Natural killer cell treated with Interleukin-12 subunit alpha and Interleukin-12 subunit beta and Interleukin-15 and Interleukin-18, amount 100 ng/mL, for 72 hours (primary cell): ENCODE measurements at regions not wholly inside any gene's neighbourhood (a gene's known extent, or its start where the extent isn't known, plus 50 kb on each side); places are given as distances from the start of the nearest gene placed in this dataset.
"Not testable (repeated sequence)": the region's sequence is repeated elsewhere in the genome, so short reads cannot be mapped to it uniquely, and the experiment has no call there.

Source experiments
- ATAC-seq, 2 donors: fragments of 150-1000 bp; cut with Tn5 transposase in 1 of 2; sonication (Bioruptor Pico), chemical (Tn5 transposase) in 1 of 2; 2 replicates each; pipeline ENCODE4 v1.10.0; 2021
- DNase-seq: peaks from one replicate; pipeline ENCODE4 v3.0.0; 2022; ENCODE audit warnings: low spot score
- H3K27ac Mint-ChIP-seq, 2 donors: 1 replicate in 1 of 2; 2 replicates in 1 of 2; pipeline ENCODE4 v1.8.0; 2022; ENCODE audit warnings: mixed read lengths in 2 of 2, mild to moderate bottlenecking in 1 of 2, moderate library complexity in 1 of 2
- H3K27me3 Mint-ChIP-seq, 2 donors: 1 replicate in 1 of 2; 2 replicates in 1 of 2; pipeline ENCODE4 v1.8.0; 2022; ENCODE audit warnings: mixed read lengths in 2 of 2
- H3K36me3 Mint-ChIP-seq: one replicate; pipeline ENCODE4 v1.8.0; 2022; ENCODE audit warnings: mixed read lengths
- H3K4me1 Mint-ChIP-seq, 2 donors: 1 replicate in 1 of 2; 2 replicates in 1 of 2; pipeline ENCODE4 v1.8.0; 2022; ENCODE audit warnings: low read depth in 2 of 2, mixed read lengths in 2 of 2, mild to moderate bottlenecking in 1 of 2
- H3K4me3 Mint-ChIP-seq: one replicate; pipeline ENCODE4 v1.8.0; 2022; ENCODE audit warnings: mixed read lengths
- H3K9me3 Mint-ChIP-seq: 2 replicates; pipeline ENCODE4 v1.8.0; 2022; ENCODE audit warnings: mixed read lengths

DNA sequence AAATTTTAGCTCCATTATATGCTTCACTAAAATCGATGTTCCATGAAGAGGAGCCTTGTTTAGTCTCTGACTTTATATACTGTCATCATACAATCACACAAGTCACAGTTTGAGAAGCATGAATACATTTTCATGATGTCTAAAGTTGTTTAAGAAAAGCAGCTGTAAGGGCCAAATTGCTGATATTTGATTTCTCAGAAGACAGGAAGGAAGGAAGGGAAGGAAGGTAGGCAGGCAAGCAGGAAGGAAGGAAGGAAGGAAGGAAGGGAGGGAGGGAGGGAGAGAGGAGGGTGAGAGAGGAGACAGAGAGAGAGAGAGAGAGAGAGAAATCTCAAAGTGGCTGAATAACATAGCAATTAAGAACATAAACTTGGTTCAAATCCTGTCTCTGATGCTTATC lies 153.7 kb downstream of the RTL9 start:
- peaks cover 0 to 2% of the 10 kb centered on the region in 2 donors for H3K4me1 Mint-ChIP-seq
- H3K4me3 Mint-ChIP-seq: no peak overlapping the region
- no peaks in the 10 kb centered on the region for H3K9me3 Mint-ChIP-seq
- ATAC-seq: no peak
- H3K36me3 Mint-ChIP-seq: no peaks in the 10 kb centered on the region
- H3K27ac Mint-ChIP-seq: no peak overlapping the region
- peaks cover 0 to 12% of the 10 kb centered on the region in 2 donors for H3K27me3 Mint-ChIP-seq
- DNase-seq: no peak

- peaks cover 0 to 2% of the 10 kb centered on the region in 2 donors for H3K4me1 Mint-ChIP-seq
- ATAC-seq: no peak
- H3K27ac Mint-ChIP-seq: no peak overlapping the region
- H3K9me3 Mint-ChIP-seq: no peaks in the 10 kb centered on the region
- H3K27me3 Mint-ChIP-seq: peaks cover 0 to 10% of the 10 kb centered on the region in 2 donors
- H3K36me3 Mint-ChIP-seq: no peaks in the 10 kb centered on the region
- H3K4me3 Mint-ChIP-seq: no peak overlapping the region
- no peak for DNase-seq
Measured at GRCh38 chrX:110514509-110514908, 155.9 kb downstream of the RTL9 start.

- no peak for ATAC-seq
- H3K27ac Mint-ChIP-seq: no peak overlapping the region
- no peaks in the 10 kb centered on the region for H3K36me3 Mint-ChIP-seq
- no peaks in the 10 kb centered on the region for H3K9me3 Mint-ChIP-seq
- peaks cover 0 to 12% of the 10 kb centered on the region in 2 donors for H3K27me3 Mint-ChIP-seq
- DNase-seq: no peak
- H3K4me1 Mint-ChIP-seq: no peaks in the 10 kb centered on the region
- H3K4me3 Mint-ChIP-seq: no peak overlapping the region
Measured at GRCh38 chrX:110519501-110519900, 160.9 kb downstream of the RTL9 start.

DNA sequence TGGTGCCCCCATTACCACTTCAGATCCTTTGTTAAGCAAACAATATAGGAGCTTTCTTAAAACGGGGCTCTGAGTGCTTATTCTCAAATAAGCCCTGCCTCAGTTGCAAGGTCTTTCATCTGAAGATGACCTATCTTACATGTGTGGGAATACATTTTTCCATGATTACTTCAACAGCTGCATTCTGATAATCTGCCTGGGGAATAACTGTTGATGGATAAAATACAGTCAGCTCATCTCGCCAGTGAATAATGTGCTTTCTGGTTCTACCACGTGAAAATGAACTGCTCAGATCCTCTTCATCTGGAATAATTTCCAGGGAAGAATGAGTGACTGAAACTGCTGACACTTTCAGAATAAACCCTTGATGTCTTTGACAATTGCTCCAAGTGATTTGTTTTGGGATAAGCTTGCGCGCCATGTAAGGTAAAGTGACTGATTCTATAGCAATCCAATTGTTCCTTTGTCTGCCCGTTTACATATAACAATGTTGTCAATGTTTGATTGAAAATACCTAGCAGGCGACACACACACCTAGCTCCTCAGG lies 161.3 kb downstream of the RTL9 start:
- H3K4me1 Mint-ChIP-seq: no peaks in the 10 kb centered on the region
- H3K36me3 Mint-ChIP-seq: no peaks in the 10 kb centered on the region

DNA sequence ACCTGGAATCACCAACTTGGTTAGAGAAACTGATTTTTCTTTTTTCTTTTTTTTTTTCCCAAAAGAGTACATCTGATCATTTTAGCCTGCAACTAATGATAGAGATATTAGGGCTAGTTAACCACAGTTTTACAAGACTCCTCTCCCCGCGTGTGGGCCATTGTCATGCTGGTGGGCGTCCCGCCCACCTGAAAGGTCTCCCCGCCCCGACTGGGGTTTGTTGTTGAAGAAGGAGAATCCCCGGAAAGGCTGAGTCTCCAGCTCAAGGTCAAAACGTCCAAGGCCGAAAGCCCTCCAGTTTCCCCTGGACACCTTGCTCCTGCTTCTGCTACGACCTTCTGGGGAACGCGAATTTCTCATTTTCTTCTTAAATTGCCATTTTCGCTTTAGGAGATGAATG lies 162.0 kb downstream of the RTL9 start:
- not testable (repeated sequence) for H3K9me3 Mint-ChIP-seq, DNase-seq, H3K36me3 Mint-ChIP-seq, ATAC-seq, H3K4me1 Mint-ChIP-seq, H3K4me3 Mint-ChIP-seq, H3K27ac Mint-ChIP-seq
- H3K27me3 Mint-ChIP-seq: peaks cover 0 to 12% of the 10 kb centered on the region in 2 donors

More for the DNA sequence above, 161.3 kb downstream of the RTL9 start:
- H3K9me3 Mint-ChIP-seq: no peaks in the 10 kb centered on the region
- DNase-seq: no peak
- H3K4me3 Mint-ChIP-seq: no peak overlapping the region
- peaks cover 0 to 12% of the 10 kb centered on the region in 2 donors for H3K27me3 Mint-ChIP-seq
- no peak overlapping the region for H3K27ac Mint-ChIP-seq
- no peak for ATAC-seq

DNA sequence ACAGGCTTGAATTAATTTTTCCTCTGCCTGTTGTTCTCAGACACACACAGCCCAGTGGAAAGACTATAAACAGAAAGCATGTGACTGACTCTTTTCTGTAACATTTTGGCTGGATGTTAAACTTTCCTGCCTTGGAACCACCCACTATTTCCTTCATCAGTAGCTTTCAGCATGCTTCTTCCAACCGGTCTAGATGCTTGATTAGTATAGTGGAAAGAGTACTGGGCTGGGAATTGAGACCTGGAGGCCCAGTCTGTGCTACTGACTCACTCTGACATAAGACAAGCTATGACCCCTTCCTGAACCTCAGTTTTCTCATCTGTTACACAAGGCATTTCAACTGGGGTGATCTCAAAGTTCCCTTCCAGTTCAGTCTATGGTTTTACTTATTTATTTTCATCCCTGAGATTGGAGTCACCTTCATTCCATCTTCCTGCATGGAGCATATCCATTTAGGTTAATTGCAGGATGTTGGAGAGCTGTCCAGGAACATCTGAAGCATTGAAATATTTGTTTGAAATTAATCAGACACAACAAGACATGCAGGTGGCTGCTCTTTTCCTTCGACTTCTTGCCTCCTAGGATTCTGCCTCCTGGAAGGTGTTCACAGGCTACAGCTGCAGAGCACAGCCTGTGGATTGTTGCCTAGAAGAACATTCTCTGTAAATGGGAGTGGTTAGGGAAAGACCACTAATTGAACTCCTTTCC lies 173.4 kb downstream of the RTL9 start:
- Mint-ChIP-seq H3K9me3 (no peaks in the 10 kb centered on the region), H3K36me3 (no peaks in the 10 kb centered on the region), H3K27me3 (peaks cover 0 to 2% of the 10 kb centered on the region in 2 donors), H3K27ac (no peak overlapping the region), H3K4me1 (no peaks in the 10 kb centered on the region), H3K4me3 (no peak overlapping the region)
- no peak for DNase-seq
- ATAC-seq: no peak

GRCh38 chrX:110532581-110532931 lies 173.9 kb downstream of the RTL9 start:
- H3K4me3 Mint-ChIP-seq: no peak overlapping the region
- ATAC-seq: no peak
- no peaks in the 10 kb centered on the region for H3K9me3 Mint-ChIP-seq
- H3K4me1 Mint-ChIP-seq: no peaks in the 10 kb centered on the region
- H3K27me3 Mint-ChIP-seq: peaks cover 0 to 2% of the 10 kb centered on the region in 2 donors
- no peaks in the 10 kb centered on the region for H3K36me3 Mint-ChIP-seq
- H3K27ac Mint-ChIP-seq: no peak overlapping the region
- DNase-seq: no peak

DNA sequence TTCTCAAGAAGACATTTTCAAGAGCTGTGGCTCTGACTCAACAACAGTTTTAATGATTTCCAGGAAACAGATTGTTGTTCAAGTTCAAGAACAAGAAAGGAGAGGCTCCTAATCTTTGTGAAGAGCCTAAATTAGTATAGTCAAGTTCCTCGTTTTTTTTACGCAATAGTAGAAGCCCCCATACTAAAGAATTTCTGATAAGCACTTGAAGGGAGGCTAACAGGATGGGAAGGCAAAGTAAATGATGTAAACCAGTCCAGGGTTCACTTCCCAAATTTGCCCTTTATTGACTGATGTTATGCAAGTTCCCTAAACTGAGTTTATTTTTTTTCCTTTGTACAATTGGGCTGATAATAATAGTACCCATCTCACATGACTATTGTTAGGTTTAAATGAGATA lies 178.2 kb downstream of the RTL9 start:
- no peaks in the 10 kb centered on the region for H3K4me1 Mint-ChIP-seq
- peaks cover 0 to 2% of the 10 kb centered on the region in 2 donors for H3K27me3 Mint-ChIP-seq
- H3K9me3 Mint-ChIP-seq: no peaks in the 10 kb centered on the region
- no peak for ATAC-seq
- no peak overlapping the region for H3K4me3 Mint-ChIP-seq
- H3K27ac Mint-ChIP-seq: no peak overlapping the region
- no peak for DNase-seq
- H3K36me3 Mint-ChIP-seq: no peaks in the 10 kb centered on the region

- Mint-ChIP-seq H3K4me1 (no peaks in the 10 kb centered on the region), H3K4me3 (no peak overlapping the region), H3K27ac (no peak overlapping the region), H3K36me3 (no peaks in the 10 kb centered on the region), H3K9me3 (peaks cover 4% of the 10 kb centered on the region), H3K27me3 (peaks cover 0 to 3% of the 10 kb centered on the region in 2 donors)
- DNase-seq (no peak), ATAC-seq (no peak)
Measured at GRCh38 chrX:110541266-110541665, 182.6 kb downstream of the RTL9 start.

- not testable (repeated sequence) for DNase-seq, H3K27ac Mint-ChIP-seq, H3K9me3 Mint-ChIP-seq, H3K27me3 Mint-ChIP-seq, ATAC-seq, H3K4me1 Mint-ChIP-seq, H3K36me3 Mint-ChIP-seq, H3K4me3 Mint-ChIP-seq
Measured at GRCh38 chrX:110550854-110551253, 192.2 kb downstream of the RTL9 start.

DNA sequence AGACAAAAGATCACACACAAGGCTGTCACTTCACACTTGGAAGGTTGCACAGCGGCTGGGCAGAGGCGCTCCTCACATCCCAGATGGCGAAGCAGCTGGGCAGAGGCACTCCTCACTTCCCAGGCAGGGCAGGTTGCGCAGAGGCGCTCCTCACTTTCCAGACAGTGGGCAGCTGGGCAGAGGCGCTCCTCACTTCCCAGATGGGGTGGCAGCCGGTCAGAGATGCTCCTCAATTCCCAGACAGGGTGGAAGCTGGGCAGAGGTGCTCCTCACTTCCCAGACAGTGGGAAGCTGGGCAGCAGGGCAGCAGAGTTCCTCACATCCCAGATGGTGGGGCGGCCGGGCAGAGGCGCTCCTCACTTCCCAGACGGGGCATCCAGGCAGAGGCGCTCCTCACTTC lies 199.2 kb downstream of the RTL9 start:
- peaks cover 0 to 8% of the 10 kb centered on the region in 2 donors for H3K27me3 Mint-ChIP-seq
- no peak for ATAC-seq
- no peaks in the 10 kb centered on the region for H3K4me1 Mint-ChIP-seq
- no peak overlapping the region for H3K4me3 Mint-ChIP-seq
- peaks cover 2% of the 10 kb centered on the region for H3K9me3 Mint-ChIP-seq
- DNase-seq: no peak
- H3K27ac Mint-ChIP-seq: no peak overlapping the region
- no peaks in the 10 kb centered on the region for H3K36me3 Mint-ChIP-seq

- Mint-ChIP-seq H3K4me1 (no peaks in the 10 kb centered on the region), H3K36me3 (no peaks in the 10 kb centered on the region), H3K4me3 (no peak overlapping the region), H3K27ac (no peak overlapping the region), H3K9me3 (peaks cover 2% of the 10 kb centered on the region), H3K27me3 (peaks cover 0 to 8% of the 10 kb centered on the region in 2 donors)
- ATAC-seq (no peak), DNase-seq (no peak)
Measured at GRCh38 chrX:110558406-110558805, 199.8 kb downstream of the RTL9 start.

- peaks cover 0 to 8% of the 10 kb centered on the region in 2 donors for H3K27me3 Mint-ChIP-seq
- H3K36me3 Mint-ChIP-seq: no peaks in the 10 kb centered on the region
- ATAC-seq (no peak), DNase-seq (no peak)
- no peak overlapping the region for H3K4me3 Mint-ChIP-seq
- H3K27ac Mint-ChIP-seq: no peak overlapping the region
- H3K9me3 Mint-ChIP-seq: peaks cover 2% of the 10 kb centered on the region
- no peaks in the 10 kb centered on the region for H3K4me1 Mint-ChIP-seq
Measured at GRCh38 chrX:110561034-110561433, 202.4 kb downstream of the RTL9 start.

DNA sequence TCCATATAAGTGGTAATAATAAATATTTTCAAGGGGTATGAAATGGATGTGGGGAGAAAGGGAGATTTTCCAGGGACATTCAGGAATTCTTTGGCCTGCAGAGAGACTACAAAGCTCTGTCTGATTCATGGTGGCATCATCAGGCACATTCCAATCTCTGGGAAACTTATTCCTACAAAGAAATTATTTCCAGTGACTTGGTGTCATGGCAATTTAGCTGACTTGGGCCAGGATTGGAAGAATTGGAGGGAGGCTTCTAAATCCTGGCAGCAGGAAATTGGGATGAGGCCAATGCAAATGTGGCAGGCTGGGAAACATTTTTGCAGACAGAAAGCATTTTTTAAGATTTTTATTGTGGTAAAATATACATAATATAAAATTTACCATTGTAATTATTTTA lies 204.6 kb downstream of the RTL9 start:
- H3K4me1 Mint-ChIP-seq: no peaks in the 10 kb centered on the region
- H3K27ac Mint-ChIP-seq: no peak overlapping the region
- H3K4me3 Mint-ChIP-seq: no peak overlapping the region
- DNase-seq: no peak
- H3K27me3 Mint-ChIP-seq: peaks cover 0 to 8% of the 10 kb centered on the region in 2 donors
- no peaks in the 10 kb centered on the region for H3K9me3 Mint-ChIP-seq
- H3K36me3 Mint-ChIP-seq: no peaks in the 10 kb centered on the region
- no peak for ATAC-seq

DNA sequence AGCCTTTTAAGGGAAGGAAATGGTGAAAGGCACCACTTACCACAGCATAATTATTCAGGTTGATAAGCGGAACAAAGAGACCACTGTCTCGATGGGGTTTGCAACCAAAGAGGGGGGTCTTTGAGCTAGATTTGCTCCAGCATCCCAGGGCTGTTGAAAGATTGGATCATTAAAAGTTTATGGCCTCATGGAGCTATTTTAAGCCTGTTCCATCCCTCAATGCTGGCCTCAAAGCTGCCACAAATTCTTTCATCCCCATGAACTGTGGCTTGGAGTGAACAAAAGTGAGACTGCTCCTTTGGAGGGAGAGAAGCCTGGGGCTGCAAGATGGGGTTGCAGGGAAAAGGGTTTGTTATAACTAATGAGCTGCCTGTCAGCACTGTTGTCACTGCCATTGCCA lies 209.8 kb downstream of the RTL9 start:
- Mint-ChIP-seq H3K9me3 (no peaks in the 10 kb centered on the region), H3K36me3 (no peaks in the 10 kb centered on the region), H3K4me3 (no peak overlapping the region), H3K4me1 (no peaks in the 10 kb centered on the region), H3K27ac (no peak overlapping the region), H3K27me3 (no peaks in the 10 kb centered on the region)
- DNase-seq (no peak), ATAC-seq (no peak)
